ENCODE measurements at regions not wholly inside any gene's neighbourhood (a gene's known extent, or its start where the extent isn't known, plus 50 kb on each side); places are given as distances from the start of the nearest gene placed in this dataset.

DNA sequence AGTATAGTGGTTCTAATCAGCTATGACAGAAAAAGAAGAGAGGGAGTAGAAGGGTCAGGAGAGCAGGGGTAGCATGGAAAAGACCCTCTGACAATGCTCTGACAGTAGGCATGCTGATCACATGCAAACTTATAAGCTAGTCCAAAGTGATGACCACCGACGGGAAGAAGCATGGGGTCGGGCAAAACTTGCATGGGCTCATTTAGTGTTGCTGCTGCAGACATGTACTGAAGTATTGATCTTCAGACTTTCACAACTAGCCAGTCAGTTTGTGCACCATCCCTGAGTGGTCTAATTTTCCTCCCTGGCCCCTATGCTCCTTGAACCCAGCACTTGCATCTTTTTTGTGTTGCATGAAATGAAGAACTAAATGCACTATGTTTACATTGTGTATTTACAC, 225.4 kb downstream of the SYK start:
- Histone ChIP-seq H4K20me1 (ENCODE audit: insufficient read depth, low read length) (no peaks in the 10 kb centered on the region), H3K4me2 (ENCODE audit: low read length) (no peak overlapping the region), H3K79me2 (ENCODE audit: insufficient read depth, low read length) (no peaks in the 10 kb centered on the region), H3K4me3 (ENCODE audit: insufficient read depth, low read depth, low read length) (no peak overlapping the region), H3K4me1 (ENCODE audit: insufficient read depth, low read length) (no peaks in the 10 kb centered on the region), H2AFZ (ENCODE audit: low read depth, low read length) (no peak overlapping the region), H3K9me3 (ENCODE audit: insufficient read depth, low read depth, low read length) (peaks cover 5% of the 10 kb centered on the region), H3K36me3 (ENCODE audit: insufficient read depth, low read length) (no peaks in the 10 kb centered on the region), H3K9ac (ENCODE audit: low read length) (no peak overlapping the region), H3K27ac (ENCODE audit: low read depth, low read length) (no peak overlapping the region), H3K27me3 (ENCODE audit: insufficient read depth, low read length) (peaks cover 8% of the 10 kb centered on the region)
- peaks cover 22% of the 10 kb centered on the region for H3K27me3 Mint-ChIP-seq (ENCODE audit: low read depth, unreplicated experiment)
- TF ChIP-seq EZH2 (IDR thresholded peaks at IDR 0.05; ENCODE audit: insufficient read depth, low read length): no peak
- TF ChIP-seq CTCF (IDR thresholded peaks at IDR 0.05; ENCODE audit: insufficient read depth, low read depth, low read length): no peak
- H3K9me3 Mint-ChIP-seq (ENCODE audit: unreplicated experiment): peaks cover 15% of the 10 kb centered on the region
- H3K36me3 Mint-ChIP-seq (ENCODE audit: low read depth, unreplicated experiment): no peaks in the 10 kb centered on the region
- H3K4me3 Mint-ChIP-seq (ENCODE audit: unreplicated experiment): no peak overlapping the region
- H3K4me1 Mint-ChIP-seq (ENCODE audit: low read depth, unreplicated experiment): peaks cover 2% of the 10 kb centered on the region
- FAIRE-seq: no peak
- no peak overlapping the region for H3K27ac Mint-ChIP-seq (ENCODE audit: unreplicated experiment)
- no peak for DNase-seq (ENCODE audit: low read depth)

DNA sequence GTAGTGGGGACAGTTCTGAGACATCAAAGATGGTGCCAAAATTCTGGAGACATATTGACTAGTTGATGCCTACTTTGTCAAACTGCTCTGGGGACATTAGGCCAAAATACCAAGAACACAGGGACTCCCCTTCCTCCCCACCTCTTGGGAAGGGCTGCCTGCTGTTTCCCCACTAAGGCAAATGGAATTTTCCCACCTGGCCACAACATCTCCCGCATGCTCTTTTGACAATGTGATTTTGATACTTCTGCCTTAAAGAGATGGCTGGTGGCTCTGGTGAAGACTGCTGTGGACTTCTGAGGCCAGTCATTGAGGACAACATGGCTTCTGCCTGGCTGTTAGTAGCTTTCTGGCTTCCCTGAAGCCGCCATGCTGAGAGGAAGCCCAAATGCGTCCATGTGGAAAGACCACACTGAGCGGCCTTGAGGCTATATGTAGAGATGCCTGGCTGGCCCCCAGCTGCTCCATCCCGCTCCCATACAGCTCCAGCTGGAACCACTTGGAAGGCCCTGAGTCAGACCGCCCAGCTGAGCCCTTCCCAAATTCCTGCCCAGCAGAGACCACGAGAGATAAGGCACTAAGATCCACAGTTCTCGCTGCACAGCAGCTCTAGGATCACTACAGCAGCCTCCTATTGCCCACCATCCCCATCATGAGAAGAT, 226.7 kb downstream of the SYK start:
- Mint-ChIP-seq H3K36me3 (ENCODE audit: low read depth, unreplicated experiment) (no peaks in the 10 kb centered on the region), H3K4me3 (ENCODE audit: unreplicated experiment) (no peak overlapping the region), H3K27me3 (ENCODE audit: low read depth, unreplicated experiment) (peaks cover 23% of the 10 kb centered on the region), H3K9me3 (ENCODE audit: unreplicated experiment) (peaks cover 12% of the 10 kb centered on the region), H3K4me1 (ENCODE audit: low read depth, unreplicated experiment) (peaks cover 2% of the 10 kb centered on the region), H3K27ac (ENCODE audit: unreplicated experiment) (no peak overlapping the region)
- no peaks in the 10 kb centered on the region for H4K20me1 ChIP-seq (ENCODE audit: insufficient read depth, low read length)
- TF ChIP-seq EZH2 (IDR thresholded peaks at IDR 0.05; ENCODE audit: insufficient read depth, low read length) (no peak), CTCF (IDR thresholded peaks at IDR 0.05; ENCODE audit: insufficient read depth, low read depth, low read length) (no peak)
- peaks cover 5% of the 10 kb centered on the region for H3K9me3 ChIP-seq (ENCODE audit: insufficient read depth, low read depth, low read length)
- no peak overlapping the region for H3K27ac ChIP-seq (ENCODE audit: low read depth, low read length)
- H3K4me3 ChIP-seq (ENCODE audit: insufficient read depth, low read depth, low read length): no peak overlapping the region
- FAIRE-seq: no peak
- no peaks in the 10 kb centered on the region for H3K36me3 ChIP-seq (ENCODE audit: insufficient read depth, low read length)
- peaks cover 10% of the 10 kb centered on the region for H3K27me3 ChIP-seq (ENCODE audit: insufficient read depth, low read length)
- no peak overlapping the region for H3K9ac ChIP-seq (ENCODE audit: low read length)
- no peak for DNase-seq (ENCODE audit: low read depth)
- no peak overlapping the region for H2AFZ ChIP-seq (ENCODE audit: low read depth, low read length)
- no peaks in the 10 kb centered on the region for H3K79me2 ChIP-seq (ENCODE audit: insufficient read depth, low read length)
- H3K4me1 ChIP-seq (ENCODE audit: insufficient read depth, low read length): no peaks in the 10 kb centered on the region
- no peak overlapping the region for H3K4me2 ChIP-seq (ENCODE audit: low read length)

DNA sequence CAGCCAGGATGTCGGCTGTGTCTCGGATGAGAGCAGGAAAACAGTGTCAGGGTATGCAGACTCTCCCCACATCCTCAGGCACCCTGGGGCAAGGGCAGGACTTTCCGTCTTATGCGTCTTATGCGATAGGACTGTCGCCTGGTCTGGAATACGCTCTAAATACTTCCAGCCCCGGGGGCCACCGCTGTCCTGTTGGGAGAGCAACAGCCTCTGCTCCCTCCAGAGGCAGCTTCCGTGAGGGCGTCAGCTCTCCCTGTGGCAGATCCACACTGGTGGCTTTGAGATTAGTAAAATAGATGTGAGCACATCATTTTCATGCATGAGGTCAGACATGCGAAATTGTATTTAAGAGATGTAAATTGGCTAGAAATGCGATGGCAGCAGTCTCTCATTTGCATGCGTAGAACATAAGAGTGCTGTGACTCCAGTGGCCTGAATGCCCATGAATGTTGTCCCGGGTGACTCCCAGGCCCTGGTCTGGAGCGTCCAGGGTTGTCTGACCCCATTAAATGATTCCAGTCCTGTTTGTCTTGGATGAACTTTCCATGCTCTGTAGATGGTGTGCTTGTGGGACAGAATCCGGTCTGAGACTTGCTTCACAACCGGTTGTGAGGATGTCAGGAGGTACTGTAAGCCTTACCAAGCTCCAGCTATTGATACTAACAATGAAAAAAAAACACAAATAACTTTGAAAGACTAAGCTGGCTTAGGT, 228.2 kb downstream of the SYK start:
- Histone ChIP-seq H3K36me3 (ENCODE audit: insufficient read depth, low read length) (no peaks in the 10 kb centered on the region), H3K4me2 (ENCODE audit: low read length) (no peak overlapping the region), H3K79me2 (ENCODE audit: insufficient read depth, low read length) (no peaks in the 10 kb centered on the region), H3K9me3 (ENCODE audit: insufficient read depth, low read depth, low read length) (peaks cover 5% of the 10 kb centered on the region), H3K4me1 (ENCODE audit: insufficient read depth, low read length) (no peaks in the 10 kb centered on the region), H4K20me1 (ENCODE audit: insufficient read depth, low read length) (no peaks in the 10 kb centered on the region), H2AFZ (ENCODE audit: low read depth, low read length) (no peak overlapping the region), H3K9ac (ENCODE audit: low read length) (no peak overlapping the region), H3K27me3 (ENCODE audit: insufficient read depth, low read length) (peaks cover 10% of the 10 kb centered on the region), H3K27ac (ENCODE audit: low read depth, low read length) (no peak overlapping the region), H3K4me3 (ENCODE audit: insufficient read depth, low read depth, low read length) (no peak overlapping the region)
- H3K4me1 Mint-ChIP-seq (ENCODE audit: low read depth, unreplicated experiment): peaks cover 2% of the 10 kb centered on the region
- FAIRE-seq: no peak
- no peaks in the 10 kb centered on the region for H3K36me3 Mint-ChIP-seq (ENCODE audit: low read depth, unreplicated experiment)
- no peak for DNase-seq (ENCODE audit: low read depth)
- TF ChIP-seq EZH2 (IDR thresholded peaks at IDR 0.05; ENCODE audit: insufficient read depth, low read length): no peak
- no peak for TF ChIP-seq CTCF (IDR thresholded peaks at IDR 0.05; ENCODE audit: insufficient read depth, low read depth, low read length)
- H3K4me3 Mint-ChIP-seq (ENCODE audit: unreplicated experiment): no peak overlapping the region
- H3K9me3 Mint-ChIP-seq (ENCODE audit: unreplicated experiment): peaks cover 12% of the 10 kb centered on the region
- no peak overlapping the region for H3K27ac Mint-ChIP-seq (ENCODE audit: unreplicated experiment)
- H3K27me3 Mint-ChIP-seq (ENCODE audit: low read depth, unreplicated experiment): peaks cover 23% of the 10 kb centered on the region

Measured in astrocyte (in vitro differentiated cells and primary cell).